ENCODE measurements at regions not wholly inside any gene's neighbourhood (a gene's known extent, or its start where the extent isn't known, plus 50 kb on each side); places are given as distances from the start of the nearest gene placed in this dataset.

GRCh38 chr17:72400863-72401262, 280.0 kb downstream of the SOX9 start:
- TF ChIP-seq FOXP1 (CRISPR knock-in tag; IDR thresholded peaks at IDR 0.05; ENCODE audit: borderline replicate concordance) (no peak), SP1 (CRISPR knock-in tag; conservative IDR thresholded peaks at IDR 0.05) (no peak), PRDM15 (CRISPR knock-in tag; IDR thresholded peaks at IDR 0.05) (no peak), USF2 (CRISPR knock-in tag; IDR thresholded peaks at IDR 0.05) (no peak), CTCF (IDR thresholded peaks at IDR 0.05) (no peak), ZNF512 (CRISPR knock-in tag; IDR thresholded peaks at IDR 0.05; ENCODE audit: borderline replicate concordance) (no peak), HMGXB4 (CRISPR knock-in tag; IDR thresholded peaks at IDR 0.05) (no peak), ZNF232 (CRISPR knock-in tag; IDR thresholded peaks at IDR 0.05) (no peak), TCF7 (CRISPR knock-in tag; IDR thresholded peaks at IDR 0.05; ENCODE audit: low read depth) (no peak), ZNF138 (CRISPR knock-in tag; conservative IDR thresholded peaks at IDR 0.05) (no peak)

All from WTC11 (cell line).